DND-41 (cell line): ENCODE measurements at regions not wholly inside any gene's neighbourhood (a gene's known extent, or its start where the extent isn't known, plus 50 kb on each side); places are given as distances from the start of the nearest gene placed in this dataset.

Experiments used
- EZH2 ChIP-seq: IDR thresholded peaks from 3 replicates; pipeline ENCODE4 v1.6.1; 2012; ENCODE audit warnings: borderline replicate concordance, low read depth, mild to moderate bottlenecking, moderate library complexity, low read length, inconsistent platforms; ENCODE audit not compliant: severe bottlenecking
- TF ChIP-seq, protein P1 (sequence below): IDR thresholded peaks from 2 replicates; pipeline ENCODE4 v1.5.1; 2012; ENCODE audit warnings: borderline replicate concordance, low read length, moderate library complexity, mild to moderate bottlenecking; ENCODE audit not compliant: poor library complexity, severe bottlenecking; ENCODE audit errors: extremely low read depth

GRCh38 chr17:13153036-13153435 is 135.2 kb upstream of the ELAC2 start:
- TF ChIP-seq, protein P1, sequence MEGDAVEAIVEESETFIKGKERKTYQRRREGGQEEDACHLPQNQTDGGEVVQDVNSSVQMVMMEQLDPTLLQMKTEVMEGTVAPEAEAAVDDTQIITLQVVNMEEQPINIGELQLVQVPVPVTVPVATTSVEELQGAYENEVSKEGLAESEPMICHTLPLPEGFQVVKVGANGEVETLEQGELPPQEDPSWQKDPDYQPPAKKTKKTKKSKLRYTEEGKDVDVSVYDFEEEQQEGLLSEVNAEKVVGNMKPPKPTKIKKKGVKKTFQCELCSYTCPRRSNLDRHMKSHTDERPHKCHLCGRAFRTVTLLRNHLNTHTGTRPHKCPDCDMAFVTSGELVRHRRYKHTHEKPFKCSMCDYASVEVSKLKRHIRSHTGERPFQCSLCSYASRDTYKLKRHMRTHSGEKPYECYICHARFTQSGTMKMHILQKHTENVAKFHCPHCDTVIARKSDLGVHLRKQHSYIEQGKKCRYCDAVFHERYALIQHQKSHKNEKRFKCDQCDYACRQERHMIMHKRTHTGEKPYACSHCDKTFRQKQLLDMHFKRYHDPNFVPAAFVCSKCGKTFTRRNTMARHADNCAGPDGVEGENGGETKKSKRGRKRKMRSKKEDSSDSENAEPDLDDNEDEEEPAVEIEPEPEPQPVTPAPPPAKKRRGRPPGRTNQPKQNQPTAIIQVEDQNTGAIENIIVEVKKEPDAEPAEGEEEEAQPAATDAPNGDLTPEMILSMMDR, result no peak
- no peak for TF ChIP-seq EZH2
